ENCODE measurements at regions not wholly inside any gene's neighbourhood (a gene's known extent, or its start where the extent isn't known, plus 50 kb on each side); places are given as distances from the start of the nearest gene placed in this dataset.

DNA sequence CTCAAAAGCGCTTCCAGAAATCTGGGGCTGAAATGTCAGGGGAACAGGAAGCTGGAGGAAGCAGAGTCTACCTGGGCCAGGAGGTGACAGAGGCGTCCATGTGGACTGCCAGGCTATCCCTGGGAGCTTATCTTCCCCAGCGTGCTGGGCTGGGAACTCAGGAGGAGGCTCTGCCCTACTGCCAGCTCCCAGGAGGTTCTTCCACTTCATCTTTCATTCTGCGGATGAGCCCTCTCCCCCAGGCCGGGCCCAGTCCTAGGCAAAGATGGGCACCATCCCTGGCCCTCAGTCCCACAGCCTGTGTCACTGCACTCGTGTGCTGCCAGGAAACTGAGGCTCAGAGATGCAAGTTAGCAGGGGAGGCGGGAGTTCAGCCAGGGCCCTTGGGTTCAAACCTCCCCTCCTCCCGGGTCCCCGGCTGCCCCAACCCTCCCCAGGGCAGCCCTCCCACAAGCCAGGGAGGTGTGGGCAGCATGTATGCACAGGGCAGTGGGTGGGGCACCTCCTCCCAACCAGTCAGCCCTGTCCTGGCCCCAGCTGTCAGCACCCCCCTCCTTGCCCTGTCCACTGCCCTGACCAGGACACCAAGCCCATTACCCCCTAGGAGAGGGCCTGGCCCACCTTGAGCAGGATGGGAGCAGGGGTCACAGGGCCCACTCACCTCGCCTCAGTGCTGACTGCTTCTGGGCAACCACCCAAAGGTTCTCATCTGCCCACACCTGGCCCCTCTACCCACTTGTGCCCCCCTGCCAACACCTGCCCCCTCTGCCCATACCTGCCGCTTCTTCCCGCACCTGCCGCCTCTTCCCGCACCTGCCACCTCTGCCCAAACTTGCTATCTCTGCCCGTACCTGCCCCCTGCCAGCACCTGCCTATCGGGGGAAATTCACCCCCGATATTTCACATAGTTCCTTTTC lies 226.0 kb downstream of the NPHP4 start:
- DNase-seq = no peak

DNA sequence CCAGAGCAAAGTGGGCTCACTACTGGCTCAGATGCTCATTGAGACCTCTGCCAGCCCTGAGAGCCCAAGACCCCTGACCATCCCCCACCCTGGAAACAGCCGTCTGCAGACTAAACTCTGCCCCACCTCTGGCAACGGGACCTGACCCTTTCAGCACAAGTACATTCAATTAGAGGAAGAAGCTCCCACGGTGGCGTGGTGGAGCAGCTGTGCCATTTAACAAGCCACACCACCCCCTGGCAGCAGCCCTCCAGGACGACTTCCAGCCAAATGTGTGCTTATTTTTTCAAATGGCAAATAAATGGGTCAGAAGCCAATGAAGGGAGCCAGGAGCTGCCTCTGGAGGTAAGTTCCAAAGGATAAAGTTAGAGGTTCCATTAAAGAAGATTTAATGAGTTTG lies 226.7 kb downstream of the NPHP4 start:
- DNase-seq = no peak

DNA sequence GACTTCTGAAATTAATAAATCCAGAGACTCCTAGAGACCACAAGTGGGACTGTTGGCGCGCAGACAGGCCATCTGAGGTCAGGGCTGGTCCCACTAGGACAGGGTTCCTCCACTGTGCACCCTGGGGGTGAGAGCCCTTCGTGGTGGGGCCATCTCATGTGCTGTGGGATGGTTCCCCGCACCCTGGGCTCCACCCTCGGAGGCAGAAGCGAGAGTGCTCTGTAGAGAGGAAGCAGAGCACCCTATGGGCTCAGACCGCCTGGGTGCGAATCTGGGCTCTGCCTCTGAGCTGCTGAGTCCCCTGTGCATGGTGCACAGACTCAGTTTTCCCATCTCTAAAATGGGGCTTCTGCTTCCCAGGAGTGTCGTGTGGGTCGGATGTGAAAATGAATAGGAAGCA lies 227.3 kb downstream of the NPHP4 start:
- no peak for DNase-seq

DNA sequence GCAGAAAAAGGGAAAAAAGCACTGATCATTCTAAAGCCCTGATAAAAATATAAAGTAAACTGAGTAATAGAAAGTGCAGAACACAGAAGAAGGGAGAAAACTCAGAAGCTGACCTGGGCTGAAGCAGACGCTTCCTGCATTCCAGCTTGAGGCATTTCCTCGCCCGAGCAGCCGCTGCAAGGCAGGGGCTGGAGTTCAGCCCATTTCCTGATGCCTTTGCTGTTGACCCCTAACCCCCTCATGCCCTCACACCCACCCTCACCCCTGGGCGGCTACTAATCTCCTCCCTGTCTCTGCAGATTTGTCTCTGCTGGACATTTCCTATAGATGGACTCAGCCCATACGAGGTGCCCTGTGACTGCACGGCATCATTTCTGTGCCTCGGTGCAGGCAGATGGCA lies 227.8 kb downstream of the NPHP4 start:
- no peak for DNase-seq

DNA sequence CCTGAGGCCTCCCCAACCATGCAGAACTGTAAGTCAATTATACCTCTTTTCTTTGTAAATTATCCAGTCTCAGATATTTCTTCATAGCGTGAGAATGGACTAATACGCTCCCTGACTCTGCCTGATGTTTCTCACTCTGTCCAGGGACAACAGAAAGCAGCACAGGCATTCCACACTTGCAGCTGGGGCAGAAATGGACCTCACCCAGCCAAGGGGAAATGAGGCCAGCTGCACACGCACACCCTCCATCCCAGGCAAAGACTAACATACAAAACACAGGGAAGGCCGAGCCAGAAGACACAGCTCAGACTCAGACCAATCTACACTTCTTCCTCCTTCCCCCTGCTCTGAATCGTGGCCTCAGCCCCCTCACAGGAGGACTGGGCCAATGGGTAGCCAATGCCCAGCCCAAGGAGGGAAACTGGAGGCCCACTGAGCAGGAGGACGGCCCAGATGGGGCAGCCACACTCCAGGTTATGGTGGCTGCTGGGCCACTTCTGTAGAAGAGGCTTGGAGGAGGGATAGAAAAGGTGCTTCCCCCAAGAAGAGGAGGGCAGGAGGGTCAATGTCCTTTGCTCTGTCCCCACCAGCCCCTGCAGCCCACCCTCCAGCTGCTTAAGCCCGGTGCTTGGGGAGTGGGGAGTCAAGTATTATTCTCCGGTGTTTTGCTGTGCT lies 228.4 kb downstream of the NPHP4 start:
- no peak for DNase-seq

DNA sequence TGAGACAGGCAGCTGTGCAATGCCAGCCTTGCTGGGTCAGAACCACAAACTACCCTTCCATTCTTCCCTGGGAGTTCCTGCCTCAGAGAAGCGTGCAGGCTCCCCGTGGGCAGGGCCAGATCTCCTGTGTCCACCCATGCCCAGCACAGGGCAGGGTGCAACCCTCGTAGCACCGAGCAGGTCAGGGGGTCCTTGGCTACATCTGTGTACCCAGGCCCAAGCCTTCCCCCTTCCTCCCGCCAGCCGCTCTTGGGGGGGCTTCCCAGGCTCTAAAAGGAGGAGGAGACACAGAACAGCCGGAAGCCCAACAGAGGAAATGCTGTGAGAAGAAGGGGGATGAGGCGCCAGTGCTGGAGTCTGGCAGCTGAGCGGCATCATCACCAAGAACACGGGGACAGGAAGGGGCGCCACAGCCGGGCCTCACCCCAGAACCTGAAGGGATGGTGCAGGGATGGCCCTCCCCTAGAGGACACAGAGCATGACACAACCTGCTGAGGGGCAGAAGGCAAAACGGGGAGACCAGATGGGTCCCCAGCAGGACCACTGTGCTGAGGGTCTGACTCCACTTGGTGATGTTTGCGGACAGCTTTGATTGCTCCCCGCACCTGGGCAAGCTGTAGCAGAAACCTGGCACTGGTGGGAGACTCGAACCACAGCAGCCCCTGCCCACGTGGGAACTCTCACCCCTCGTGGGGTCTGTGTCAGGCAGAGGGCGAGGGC lies 233.2 kb downstream of the NPHP4 start:
- DNase-seq = no peak

DNA sequence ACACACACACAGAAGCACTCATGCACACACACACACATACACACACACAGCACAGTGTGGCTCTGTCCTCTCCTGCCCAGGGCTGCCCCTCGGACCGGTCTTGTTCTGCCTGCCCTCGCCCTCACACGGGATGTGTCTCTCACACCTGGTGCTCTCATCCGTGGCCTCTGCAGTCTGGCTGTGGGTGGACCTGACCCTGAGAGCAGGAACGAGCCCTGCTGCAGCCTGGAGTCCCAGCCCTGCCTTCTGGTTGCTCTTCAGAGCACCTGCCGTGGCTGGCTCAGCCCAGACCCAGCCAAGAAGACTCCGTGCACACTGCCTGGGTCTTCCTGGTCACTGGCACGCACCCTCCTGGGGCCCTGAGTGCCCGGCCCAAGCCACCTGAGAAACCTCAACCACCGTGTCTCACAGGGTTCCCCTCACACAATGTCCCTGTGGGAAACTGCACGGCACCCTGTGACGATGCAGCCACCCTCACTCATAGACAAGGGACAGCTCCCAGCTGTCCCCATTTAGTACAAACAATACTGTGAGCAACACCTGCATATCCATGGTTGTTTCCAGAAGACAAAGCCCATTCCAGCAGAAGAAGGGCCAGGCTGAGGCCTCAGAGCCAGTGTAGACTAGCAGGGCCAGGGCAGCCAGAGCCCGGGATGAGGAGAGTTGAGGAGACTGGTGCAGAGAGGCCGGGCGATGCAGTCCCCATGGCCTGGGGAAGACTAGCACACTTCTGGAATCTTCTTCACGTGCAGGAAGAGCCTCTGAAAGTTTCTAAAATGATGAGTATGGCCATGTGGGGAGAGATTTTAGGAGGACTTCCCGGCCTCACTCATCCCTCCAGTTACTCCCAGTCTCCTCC lies 234.0 kb downstream of the NPHP4 start:
- DNase-seq = no peak

DNA sequence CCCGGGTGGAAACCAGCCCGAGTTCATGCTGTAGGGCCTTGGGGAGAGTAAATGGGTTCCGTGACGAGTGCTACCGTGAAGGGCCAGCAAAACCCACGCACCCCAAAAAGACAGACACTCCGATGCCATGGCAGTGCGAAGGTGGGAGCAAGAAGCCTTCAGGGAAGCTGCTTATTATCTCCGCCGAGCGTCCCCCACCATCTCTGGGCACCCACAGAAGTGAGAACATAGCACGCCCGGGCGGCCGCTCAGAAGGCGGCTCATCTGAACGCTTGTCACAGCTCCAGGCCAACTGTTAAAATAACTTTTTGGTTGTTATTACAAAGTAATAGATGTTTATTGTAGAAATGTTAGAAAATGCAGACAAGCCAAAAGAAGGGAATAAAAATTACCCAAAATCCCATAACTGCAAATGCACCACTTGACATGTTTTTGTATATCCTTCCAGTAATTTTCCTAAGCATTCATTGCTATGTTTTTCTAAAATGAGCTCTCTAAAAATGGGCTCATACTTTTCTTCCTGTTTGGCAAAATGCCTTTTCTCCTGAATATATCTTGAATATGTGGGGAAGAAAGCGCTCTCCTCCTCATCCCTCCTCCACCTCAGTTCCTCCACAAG lies 234.9 kb downstream of the NPHP4 start:
- no peak for DNase-seq

DNA sequence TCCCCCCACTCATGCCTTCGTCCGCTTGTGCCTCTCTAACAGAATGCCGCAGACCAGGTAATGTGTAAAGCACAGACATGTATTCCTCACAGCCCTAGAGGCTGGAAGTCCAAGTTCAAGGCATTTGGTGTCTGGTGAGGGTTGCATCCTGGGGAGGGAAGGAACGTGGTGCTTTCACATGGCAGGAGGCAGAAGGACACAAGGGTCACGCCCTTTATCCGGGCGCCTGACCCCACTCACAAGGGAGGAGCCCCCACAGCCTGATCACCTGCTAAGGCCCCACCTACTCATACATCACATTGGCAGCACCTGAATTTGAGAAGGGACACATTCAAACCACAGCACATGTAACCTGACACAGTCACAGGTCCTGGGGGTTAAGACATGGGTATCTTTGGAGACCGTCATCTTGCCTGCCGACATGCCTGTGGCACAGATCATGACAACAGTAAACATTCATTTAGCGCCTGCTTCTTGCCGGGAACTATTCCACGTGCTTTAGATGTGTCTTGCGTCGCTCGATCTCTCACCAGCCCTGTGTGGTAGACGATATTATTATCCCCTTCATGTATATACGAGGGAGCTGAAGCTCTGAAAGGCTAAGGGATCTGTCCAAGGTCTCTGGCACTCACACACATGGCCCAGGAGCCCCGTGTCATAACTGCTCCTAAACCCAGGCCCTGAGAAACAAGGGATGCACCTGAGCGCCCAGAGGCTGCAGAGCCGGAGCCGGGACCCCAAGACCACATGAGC lies 235.6 kb downstream of the NPHP4 start:
- no peak for DNase-seq

DNA sequence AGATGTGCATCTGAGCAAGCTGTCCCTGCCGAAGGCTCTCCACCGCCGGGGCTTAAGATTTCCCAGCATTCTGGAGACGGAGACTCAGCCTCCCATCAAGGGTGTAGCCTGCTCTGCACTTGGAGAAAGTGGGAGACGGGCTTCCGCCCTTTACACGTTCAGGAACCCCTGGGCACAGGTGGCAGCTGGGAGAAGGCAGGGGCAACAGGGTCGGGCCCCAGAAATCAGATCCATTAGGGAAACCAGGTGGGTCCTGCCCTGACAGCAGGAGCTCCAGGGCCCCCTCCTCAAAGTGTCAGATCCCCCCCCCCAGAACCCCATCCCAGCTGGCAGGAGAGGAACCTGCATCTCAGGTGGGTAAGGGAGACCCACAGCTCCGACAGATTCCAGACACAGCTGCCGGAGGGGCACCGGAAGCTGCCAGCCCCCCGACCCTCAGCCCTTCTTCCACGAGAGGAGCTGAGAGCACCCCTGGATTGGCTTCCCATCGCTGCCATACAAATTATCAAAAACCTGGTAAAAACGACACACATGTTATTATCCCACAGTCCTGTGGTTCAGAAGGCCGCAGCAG lies 236.6 kb downstream of the NPHP4 start:
- DNase-seq = no peak

DNA sequence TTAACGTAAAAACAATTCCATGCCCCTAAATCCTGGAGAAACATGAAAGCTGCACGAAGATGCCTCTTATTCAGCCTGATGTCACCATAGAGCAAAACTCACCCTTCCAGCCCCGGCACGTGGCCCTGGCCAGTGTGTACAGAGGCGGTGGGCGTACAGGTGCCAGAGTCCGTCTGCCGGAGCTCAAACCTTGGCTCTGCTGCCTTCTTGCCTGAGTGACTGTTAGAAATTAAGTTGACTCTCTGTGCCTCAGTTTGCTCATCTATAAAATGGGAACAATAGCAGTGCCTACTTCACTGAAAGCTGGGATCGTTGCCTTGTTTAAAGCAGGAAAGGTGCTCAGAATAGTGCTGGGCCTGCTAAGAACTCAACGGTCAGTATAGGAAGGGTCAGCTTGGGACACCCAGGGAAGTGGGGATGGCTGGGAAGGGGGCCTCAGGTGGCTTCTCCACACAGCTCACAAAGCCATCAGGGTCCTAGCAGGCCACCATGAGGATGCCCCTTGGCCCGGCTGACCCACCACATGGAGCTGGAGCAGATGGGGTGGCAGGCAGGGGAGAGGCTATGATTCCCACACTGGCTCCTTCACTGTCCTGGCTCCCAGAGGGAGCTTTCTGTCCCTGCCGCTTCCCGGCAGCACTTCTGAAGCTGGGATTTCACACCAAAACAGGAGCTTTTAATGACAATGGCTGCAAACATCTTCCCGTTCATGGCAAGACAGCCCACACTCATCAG lies 237.2 kb downstream of the NPHP4 start:
- no peak for DNase-seq

DNA sequence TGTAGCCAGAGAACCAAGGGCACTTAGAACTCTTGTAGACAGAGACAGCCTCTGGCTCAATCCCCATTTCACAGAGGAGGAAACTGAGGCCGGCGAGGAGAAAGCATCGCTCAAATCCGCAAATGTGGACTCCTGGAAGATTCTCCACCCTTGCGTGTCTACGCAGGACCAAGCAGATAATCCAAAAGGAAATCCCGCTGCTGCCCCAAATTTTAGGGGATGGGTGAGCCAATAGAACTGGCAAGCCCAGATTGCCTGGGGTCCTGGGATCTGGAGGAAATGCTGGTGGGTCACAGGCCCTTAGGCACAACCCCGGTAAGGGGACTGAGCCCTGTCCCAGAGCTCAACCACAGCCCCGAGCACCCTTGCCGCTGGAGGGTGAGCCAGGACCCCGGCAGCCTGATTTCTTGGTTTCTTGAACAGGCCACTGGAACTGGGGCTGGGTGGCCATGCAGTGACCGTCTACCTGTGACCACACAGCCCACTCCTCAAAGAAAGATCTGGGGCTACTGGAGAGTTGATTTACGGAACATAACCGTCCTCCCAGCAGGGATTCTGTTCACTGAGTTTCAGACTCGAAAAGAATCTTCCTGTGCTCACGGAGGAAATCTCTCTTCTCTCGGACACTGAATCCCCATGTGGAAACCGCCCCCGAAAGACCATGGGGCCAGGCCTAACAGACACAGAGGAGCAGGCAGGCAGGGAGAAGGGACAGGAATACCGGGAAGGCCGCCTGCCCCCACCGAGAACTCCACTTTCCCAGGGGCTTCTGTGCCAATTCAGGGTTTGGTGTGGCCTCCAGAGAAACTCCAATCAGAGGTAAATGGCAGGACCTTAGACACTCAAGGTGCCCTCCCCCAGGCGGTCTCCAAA lies 238.4 kb downstream of the NPHP4 start:
- DNase-seq = no peak

DNA sequence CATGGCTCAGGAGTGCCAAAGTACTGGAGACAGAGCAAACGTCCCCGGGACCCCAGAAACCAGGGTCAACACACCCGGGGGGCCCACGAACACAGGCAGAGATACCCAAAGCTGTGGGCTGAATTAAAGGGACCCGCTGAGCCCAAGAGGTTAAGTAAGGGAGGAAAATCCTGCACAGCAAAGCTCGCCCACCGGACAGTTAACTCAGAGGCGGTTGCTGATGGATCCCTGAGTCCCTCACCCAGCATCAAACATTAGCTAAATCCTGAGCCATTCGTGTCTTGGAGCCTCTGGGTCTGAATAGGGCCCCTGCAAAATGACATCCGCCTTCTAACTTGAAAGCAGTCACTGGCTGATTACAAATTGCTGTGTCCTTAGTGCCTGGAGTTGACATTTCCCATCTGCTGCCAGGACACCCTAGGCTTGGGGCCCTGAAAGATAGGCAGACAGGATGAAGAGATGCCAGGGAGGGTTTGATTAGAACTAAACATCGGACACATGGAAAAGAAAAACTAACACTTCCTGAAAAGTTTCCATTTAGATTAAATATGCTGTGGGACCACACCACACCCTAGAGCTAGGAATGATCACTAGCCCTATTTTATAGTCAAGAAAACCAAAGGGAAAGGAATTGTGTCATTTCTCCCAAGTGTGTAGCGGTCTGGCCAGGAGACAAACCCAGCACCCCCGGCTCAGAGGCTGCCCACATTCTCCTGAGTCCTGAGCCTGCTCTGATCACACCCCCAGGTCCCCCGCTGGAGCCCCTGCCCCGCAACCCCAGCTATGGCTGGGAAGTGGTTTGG lies 239.3 kb downstream of the NPHP4 start:
- no peak for DNase-seq

DNA sequence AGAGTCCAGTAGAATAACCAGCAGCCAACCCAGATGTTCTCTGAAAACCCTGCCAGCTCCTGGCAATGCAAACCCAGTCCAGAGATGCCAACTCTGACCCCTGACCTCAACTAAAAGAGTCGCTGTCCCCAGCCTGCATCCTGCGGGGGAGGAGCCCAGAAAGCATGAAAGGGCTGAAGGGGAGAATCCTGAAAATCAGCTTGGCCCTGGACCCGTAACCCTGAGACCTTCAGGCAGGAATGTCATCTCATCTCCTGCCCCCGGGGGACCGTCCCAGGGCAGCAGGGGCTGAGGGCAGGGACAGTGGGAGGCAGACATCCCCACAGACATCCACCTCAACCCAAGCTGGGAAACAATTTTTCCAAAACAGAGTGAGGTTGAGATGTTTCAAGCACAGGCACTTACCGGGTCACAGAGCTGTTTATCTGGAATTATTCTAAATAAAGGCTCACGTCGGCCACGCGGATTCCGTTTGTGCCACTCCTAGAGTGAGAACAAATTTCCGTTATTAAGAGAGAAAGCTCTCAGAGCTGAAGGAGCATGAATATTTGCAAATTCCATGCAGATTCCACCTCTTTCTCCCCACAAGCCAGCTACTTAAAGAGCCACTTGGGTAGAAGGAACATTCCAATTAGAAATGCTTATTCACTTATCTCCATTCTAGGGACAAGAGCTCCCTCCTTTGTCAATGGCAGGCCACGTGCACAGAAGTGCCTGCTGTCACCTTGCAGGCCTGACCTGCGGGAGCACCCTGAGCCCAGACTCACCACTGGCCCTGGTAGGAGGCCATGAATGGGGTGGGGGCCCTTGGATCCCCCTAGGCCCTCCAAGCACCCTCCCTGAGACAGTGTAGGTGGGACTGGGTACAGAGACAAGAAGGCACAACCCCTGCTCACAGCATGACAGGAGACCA lies 240.1 kb downstream of the NPHP4 start:
- DNase-seq = peak; percentile 16

DNA sequence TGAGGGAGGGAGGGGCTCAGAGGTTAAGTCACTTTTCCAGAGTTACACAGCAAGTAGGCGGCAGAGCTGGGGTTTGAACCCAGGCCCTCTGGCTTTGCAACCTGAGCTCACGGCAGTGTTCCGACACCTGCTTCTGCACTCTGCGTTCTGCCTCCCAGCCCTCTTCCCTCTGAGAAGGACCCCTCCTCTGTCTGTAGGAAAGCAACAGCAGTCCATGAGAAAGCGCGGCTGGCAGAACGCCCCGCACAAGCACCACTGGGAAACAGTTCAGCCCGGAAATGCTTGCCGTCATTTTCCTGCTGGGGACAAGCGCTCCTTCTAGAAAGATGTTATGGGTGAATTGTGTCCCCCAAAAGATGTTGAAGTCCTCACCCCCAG lies 241.1 kb downstream of the NPHP4 start:
- no peak for DNase-seq

DNA sequence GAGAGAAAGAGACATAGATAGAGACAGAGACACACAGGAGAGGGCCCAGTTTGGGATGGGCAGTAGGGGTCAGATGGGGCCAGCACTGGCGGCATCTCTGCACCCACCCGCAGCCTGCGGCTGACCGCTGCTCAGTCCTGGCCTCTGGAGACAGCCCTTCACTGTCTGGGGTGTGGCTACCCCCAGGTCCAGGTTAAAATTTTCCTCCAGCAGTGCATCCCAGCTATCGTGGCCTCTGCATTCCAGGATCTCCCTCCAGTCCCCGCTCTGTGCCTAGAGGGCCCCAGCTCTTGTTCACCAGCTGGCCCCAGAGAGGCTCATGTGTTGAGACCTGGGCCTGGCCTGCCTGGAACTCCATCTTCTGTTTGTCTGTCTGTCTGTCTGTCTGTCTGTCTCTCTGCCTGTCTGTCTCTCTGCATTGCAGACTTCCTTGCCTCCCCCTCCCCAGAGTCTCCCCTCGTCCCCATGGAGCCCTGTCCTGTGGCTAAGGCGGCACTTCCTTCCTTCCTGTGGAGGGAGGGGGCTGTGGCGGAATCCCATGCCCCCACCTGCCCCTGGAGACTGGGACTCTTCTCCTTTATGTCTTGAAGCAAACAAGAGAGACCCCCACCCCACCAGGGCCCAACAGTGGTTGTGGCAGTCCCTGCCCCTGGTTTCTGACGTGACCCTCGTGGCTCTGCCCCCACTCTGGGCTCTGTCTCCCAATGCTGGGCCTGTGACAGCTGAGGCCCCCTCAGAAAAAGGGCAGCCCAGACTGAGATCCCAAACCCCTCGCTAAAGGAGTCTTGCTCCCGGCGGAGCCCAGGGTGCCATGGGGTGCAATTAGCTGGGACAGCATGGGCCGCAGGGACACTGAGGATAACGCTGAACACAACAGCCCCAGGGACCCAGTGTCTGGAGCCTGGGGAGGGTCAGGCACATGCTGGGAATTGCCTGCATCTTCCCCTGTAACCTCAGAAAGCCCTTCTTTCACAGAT lies 241.8 kb downstream of the NPHP4 start:
- no peak for DNase-seq

Data from OCI-M1 (cell line).